ENCODE measurements at regions not wholly inside any gene's neighbourhood (a gene's known extent, or its start where the extent isn't known, plus 50 kb on each side); places are given as distances from the start of the nearest gene placed in this dataset.

DNA sequence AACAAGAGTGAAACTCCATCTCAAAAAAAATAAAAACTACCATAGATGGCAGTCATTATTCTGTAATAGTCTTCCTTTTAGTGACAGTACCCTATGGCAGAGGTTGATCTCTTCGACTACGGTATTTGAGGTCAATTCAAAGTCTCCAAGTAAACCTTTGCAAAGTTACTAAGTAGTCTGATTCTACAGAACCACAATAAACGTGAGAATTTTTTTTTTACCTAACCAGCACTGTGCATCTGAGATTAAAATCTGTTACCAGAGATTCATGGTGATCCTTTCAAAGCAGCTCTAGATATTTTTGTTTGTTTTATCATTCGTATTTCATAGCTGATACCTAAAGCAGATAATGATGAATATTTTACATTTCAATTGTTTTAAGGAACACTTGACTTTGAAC lies 86.6 kb upstream of the CHD2 start:
- no peak overlapping the region for H4K8ac ChIP-seq (ENCODE audit: extremely low read depth, insufficient read depth, low read length)
- CTCF ChIA-PET (ENCODE audit: partially characterized antibody), result interaction anchor here (0.6 kb wide), 1 partner anchor 69 kb away, joined by 3 read pairs; no protein-coding TSS in a partner anchor
- FAIRE-seq, result no peak

More for the DNA sequence above, 86.6 kb upstream of the CHD2 start:
- no peak overlapping the region for H3K56ac ChIP-seq (replicated peaks; ENCODE audit: insufficient read length, low read depth, low read length)
- H2BK5ac ChIP-seq (ENCODE audit: low read depth, low read length), result no peak overlapping the region
- H3K79me1 ChIP-seq (ENCODE audit: low read depth, low read length), result no peaks in the 10 kb centered on the region
- no peak overlapping the region for H4K91ac ChIP-seq (replicated peaks; ENCODE audit: insufficient read length, low read length)
- H3K9me3 ChIP-seq (ENCODE audit: insufficient read depth in 2 of 2, low read depth in 1 of 2, low read length in 1 of 2), result no peaks in the 10 kb centered on the region
- no peak overlapping the region for H2BK20ac ChIP-seq (ENCODE audit: low read length)
- H3K4me2 ChIP-seq (ENCODE audit: insufficient read depth in 1 of 2, low read depth in 2 of 2, low read length in 2 of 2), result no peak overlapping the region
- H2BK120ac ChIP-seq (replicated peaks; ENCODE audit: low read depth, low read length), result no peak overlapping the region
- no peak overlapping the region for H3K4ac ChIP-seq (replicated peaks; ENCODE audit: insufficient read length, low read depth, low read length)
- no peak overlapping the region for H3K4me3 ChIP-seq (ENCODE audit: extremely low read depth in 1 of 4, insufficient read depth in 2 of 4, low read depth in 3 of 4, low read length in 4 of 4)
- peaks cover 10 to 18% (median 15%) of the 10 kb centered on the region in 4 experiments; a peak in 6 of 7 replicates for H3K4me1 ChIP-seq (replicated peaks in 1 of 4; ENCODE audit: control insufficient read depth in 3 of 4, insufficient read depth in 4 of 4, low read length in 3 of 4)
- 96% methylated on average over 4 of the region's 4 CpGs; no CpG with 5 or more reads in 1 of the 2 experiments for WGBS, 2 experiments (ENCODE audit: extremely low coverage in 1 of 2, insufficient coverage in 1 of 2, insufficient read length in 1 of 2, insufficient replicate concordance in 2 of 2, low coverage in 1 of 2, low lambda C conversion rate in 2 of 2, missing lambda C conversion rate in 1 of 2)
- no peaks in the 10 kb centered on the region for H3K27me3 ChIP-seq (replicated peaks in 1 of 4; ENCODE audit: control insufficient read depth in 3 of 4, extremely low read depth in 1 of 4, insufficient read depth in 3 of 4, low read length in 3 of 4)
- H3K36me3 ChIP-seq (ENCODE audit: control insufficient read depth in 2 of 4, insufficient read depth in 4 of 4, low read length in 3 of 4), result no peaks in the 10 kb centered on the region
- no peak overlapping the region for H2BK12ac ChIP-seq (ENCODE audit: low read depth, low read length)
- POLR2A ChIA-PET (ENCODE audit: partially characterized antibody), result interaction anchor here (1.1 to 7.3 kb wide), 2 partner anchors 18 to 70 kb away, joined by 3 to 226 read pairs; no protein-coding TSS in a partner anchor
- no peak overlapping the region for H2BK15ac ChIP-seq (ENCODE audit: low read length)
- no peak overlapping the region for H2AFZ ChIP-seq (ENCODE audit: low read length)
- H3K23me2 ChIP-seq (ENCODE audit: low read depth, low read length), result peaks cover 2% of the 10 kb centered on the region; the same call in 1 of the 2 replicates
- H3K9ac ChIP-seq (replicated peaks in 1 of 4; ENCODE audit: extremely low read depth in 1 of 4, low read depth in 3 of 4, low read length in 3 of 4), result no peak overlapping the region
- no peaks in the 10 kb centered on the region for H3K79me2 ChIP-seq (ENCODE audit: control insufficient read depth in 1 of 2, insufficient read depth in 2 of 2, low read length in 2 of 2)
- H3K23ac ChIP-seq (ENCODE audit: insufficient read length), result no peak overlapping the region
- H3K18ac ChIP-seq (ENCODE audit: extremely low read depth, low read length), result no peak overlapping the region
- no peak overlapping the region for H4K5ac ChIP-seq (ENCODE audit: insufficient read length, low read depth, low read length)
- no peak overlapping the region for H3K27ac ChIP-seq (ENCODE audit: low read depth, low read length)
- DNase-seq (ENCODE audit: low read depth in 1 of 2, low spot score in 2 of 2), result no peak
- H2AK5ac ChIP-seq (ENCODE audit: low read depth, low read length), result no peak overlapping the region
- no peaks in the 10 kb centered on the region for H4K20me1 ChIP-seq (replicated peaks in 1 of 2; ENCODE audit: control insufficient read depth in 1 of 2, insufficient read depth in 2 of 2, low read length in 2 of 2)
- H3K14ac ChIP-seq (ENCODE audit: insufficient read length), result no peak overlapping the region
